Endothelial cell of umbilical vein (primary cell): ENCODE measurements at regions not wholly inside any gene's neighbourhood (a gene's known extent, or its start where the extent isn't known, plus 50 kb on each side); places are given as distances from the start of the nearest gene placed in this dataset.

Source experiments
- BruUV-seq: library from RNA; stranded (reverse); fragments of 400-500 nt; replicated peaks from 2 replicates; lab custom pipeline; 2021; lab: Mats Ljungman, UMichigan
- CTCF ChIA-PET: fragments of 300-600, 350-600 bp; sonication (Branson Sonifier 250); formaldehyde crosslinking; loops from one replicate; lab custom pipeline; 2021; ENCODE audit warnings: antibody characterized with exemption, inconsistent platforms; lab: Charles Lee
- POLR2A ChIA-PET: fragments of 300-600, 350-600 bp; sonication (Branson Sonifier 250); formaldehyde crosslinking; loops from one replicate; lab custom pipeline; 2021; ENCODE audit warnings: antibody characterized with exemption, inconsistent platforms; lab: Charles Lee
- DNase-seq: peaks from one replicate; pipeline ENCODE4 v3.0.0-alpha.2; 2011; ENCODE audit warnings: low read depth, low spot score
- FAIRE-seq: peaks from 2 replicates; lab custom pipeline; 2011; peaks lifted over from hg19 to GRCh38; lab: Jason Lieb, UNC
- H2AFZ ChIP-seq: 2 replicates; pipeline ENCODE4 v1.6.0; 2012; ENCODE audit warnings: low read depth, low read length, control low read depth, inconsistent platforms
- H3K27ac ChIP-seq: 2 replicates; pipeline ENCODE4 v1.5.1; 2011; ENCODE audit warnings: low read depth, mild to moderate bottlenecking, control low read depth, low read length, moderate library complexity; ENCODE audit not compliant: insufficient read depth
- H3K27me3 ChIP-seq, 2 experiments: 2 replicates each; pipeline versions ENCODE4 v1.6.0 to v1.6.1; 2011; ENCODE audit warnings: low read length in 2 of 2, mixed read lengths in 1 of 2; ENCODE audit not compliant: control insufficient read depth in 2 of 2, insufficient read depth in 2 of 2
- H3K36me3 ChIP-seq, 2 experiments: 2 replicates in 1 of 2; 3 replicates in 1 of 2; pipeline ENCODE4 v1.5.1; 2011; ENCODE audit warnings: low read length in 2 of 2, mild to moderate bottlenecking in 1 of 2, moderate library complexity in 1 of 2; ENCODE audit not compliant: control insufficient read depth in 2 of 2, insufficient read depth in 2 of 2; ENCODE audit errors: extremely low read depth in 1 of 2
- H3K4me1 ChIP-seq: 3 replicates; pipeline ENCODE4 v1.5.1; 2011; ENCODE audit warnings: mild to moderate bottlenecking, low read length; ENCODE audit not compliant: control insufficient read depth, insufficient read depth; ENCODE audit errors: extremely low read depth
- H3K4me2 ChIP-seq: 2 replicates; pipeline ENCODE4 v1.6.1; 2011; ENCODE audit warnings: low read length, control low read depth, mixed read lengths; ENCODE audit not compliant: insufficient read depth
- H3K4me3 ChIP-seq, 3 experiments: fragments of 200-600 bp in 1 of 3; sonication (generic), shearing (Covaris generic) in 1 of 3; replicated peaks in 1 of 3; 2 replicates each; pipeline ENCODE4 v1.5.1; 2011 to 2016; ENCODE audit warnings: control low read depth in 3 of 3, low read length in 3 of 3, mild to moderate bottlenecking in 2 of 3, inconsistent platforms in 1 of 3, low read depth in 1 of 3, moderate library complexity in 1 of 3; ENCODE audit not compliant: insufficient read depth in 1 of 3
- H3K79me2 ChIP-seq: 2 replicates; pipeline ENCODE4 v1.6.0; 2012; ENCODE audit warnings: low read length, inconsistent platforms; ENCODE audit not compliant: control insufficient read depth, insufficient read depth
- H3K9ac ChIP-seq: replicated peaks from 2 replicates; pipeline ENCODE3; 2011; ENCODE audit warnings: low read length, control low read depth; ENCODE audit not compliant: insufficient read depth; ENCODE audit errors: extremely low read depth
- H3K9me1 ChIP-seq: replicated peaks from 3 replicates; pipeline ENCODE4 v1.6.0; 2011; ENCODE audit warnings: mild to moderate bottlenecking, low read length; ENCODE audit not compliant: control insufficient read depth, insufficient read depth; ENCODE audit errors: extremely low read depth
- H3K9me3 ChIP-seq: replicated peaks from 2 replicates; pipeline ENCODE4 v1.5.1; 2012; ENCODE audit warnings: low read length, inconsistent platforms; ENCODE audit not compliant: control insufficient read depth, insufficient read depth
- H4K20me1 ChIP-seq: replicated peaks from 2 replicates; pipeline ENCODE3; 2011; ENCODE audit warnings: mild to moderate bottlenecking, low read length; ENCODE audit not compliant: control insufficient read depth, insufficient read depth; ENCODE audit errors: extremely low read depth
- CTCF ChIP-seq, 2 donors: IDR thresholded peaks; 1 replicate in 1 of 2; 2 replicates in 1 of 2; pipeline ENCODE4 v1.5.1; 2011; ENCODE audit warnings: low read length in 2 of 2, mild to moderate bottlenecking in 2 of 2, moderate library complexity in 2 of 2, control low read depth in 1 of 2, inconsistent platforms in 1 of 2, low read depth in 1 of 2; ENCODE audit not compliant: insufficient read depth in 1 of 2; ENCODE audit errors: extremely low read depth in 1 of 2
- EZH2 ChIP-seq: IDR thresholded peaks from 2 replicates; pipeline ENCODE4 v1.6.1; 2012; ENCODE audit warnings: borderline replicate concordance, low read depth, mild to moderate bottlenecking, moderate library complexity, low read length, inconsistent platforms; ENCODE audit not compliant: severe bottlenecking
- FOS ChIP-seq: IDR thresholded peaks from 2 replicates; pipeline ENCODE4 v1.6.1; 2011; ENCODE audit warnings: mild to moderate bottlenecking, low read length, moderate library complexity, borderline replicate concordance; ENCODE audit not compliant: insufficient read depth
- GATA2 ChIP-seq: IDR thresholded peaks from 2 replicates; pipeline ENCODE4 v1.7.0; 2011; ENCODE audit warnings: low read depth, mild to moderate bottlenecking, moderate library complexity, mixed read lengths, low read length; ENCODE audit not compliant: insufficient read length, insufficient read depth
- JUN ChIP-seq: IDR thresholded peaks from 2 replicates; pipeline ENCODE4 v1.6.1; 2011; ENCODE audit warnings: borderline replicate concordance, low read depth; ENCODE audit not compliant: insufficient read length, insufficient read depth
- MAX ChIP-seq: IDR thresholded peaks from 2 replicates; pipeline ENCODE4 v1.6.1; 2011; ENCODE audit not compliant: insufficient read depth, insufficient read length
- MYC ChIP-seq: IDR thresholded peaks from one replicate; pipeline ENCODE4 v1.6.1; 2011; ENCODE audit warnings: mild to moderate bottlenecking, low read depth, low read length
- POLR2A ChIP-seq: IDR thresholded peaks from 2 replicates; pipeline ENCODE4 v1.6.1; 2012; ENCODE audit warnings: low read depth, mild to moderate bottlenecking, control low read depth, low read length
- POLR2AphosphoS5 ChIP-seq: IDR thresholded peaks from 2 replicates; pipeline ENCODE4 v1.6.1; 2012; ENCODE audit warnings: low read depth, mild to moderate bottlenecking, control low read depth, low read length, moderate library complexity; ENCODE audit not compliant: insufficient read depth
- dilution Hi-C: fragments of 300-500 bp; cut with MboI; formaldehyde crosslinking; loops from one replicate; pipeline ENCODE4 v1.15.0; 2019; ENCODE audit warnings: low sequenced_read_pairs; ENCODE audit not compliant: extremely low pct_ligation_motif_present
- intact Hi-C: fragments of 100-400 bp; cut with micrococcal nuclease; formaldehyde crosslinking; loops from one replicate; pipeline ENCODE4 v1.10.0; 2022

GRCh38 chr1:199701726-199702125, 325.8 kb upstream of the NR5A2 start:
- ChIA-PET POLR2A (no interaction called here), CTCF (no interaction called here)
- dilution Hi-C loops = no loop called here
- TF ChIP-seq MYC = no peak
- no peak for TF ChIP-seq FOS
- TF ChIP-seq MAX = no peak
- TF ChIP-seq CTCF (IDR thresholded peaks at IDR 0.05; ENCODE audit: extremely low read depth in 1 of 2, insufficient read depth in 1 of 2, low read depth in 1 of 2, low read length in 2 of 2) = no peak
- no peak for TF ChIP-seq JUN
- no peak for TF ChIP-seq POLR2AphosphoS5
- no peak for TF ChIP-seq POLR2A
- TF ChIP-seq EZH2 = no peak
- TF ChIP-seq GATA2 = no peak
- Histone ChIP-seq H3K4me1 (no peaks in the 10 kb centered on the region), H2AFZ (no peak overlapping the region), H3K27me3 (no peaks in the 10 kb centered on the region), H3K79me2 (no peaks in the 10 kb centered on the region), H3K4me2 (no peak overlapping the region), H3K36me3 (no peaks in the 10 kb centered on the region), H3K4me3 (no peak overlapping the region), H3K9me1 (no peaks in the 10 kb centered on the region), H3K9me3 (no peaks in the 10 kb centered on the region), H4K20me1 (no peaks in the 10 kb centered on the region), H3K27ac (no peak overlapping the region), H3K9ac (no peak overlapping the region)
- intact Hi-C loops = no loop called here
- DNase-seq (no peak), FAIRE-seq (no peak)
- BruUV-seq = no TSS peak
